DND-41 (cell line): ENCODE measurements at regions not wholly inside any gene's neighbourhood (a gene's known extent, or its start where the extent isn't known, plus 50 kb on each side); places are given as distances from the start of the nearest gene placed in this dataset.

Experiments
- ATAC-seq: fragments of 200-7000 bp; cut with Tn5 transposase; 3 replicates; pipeline ENCODE4 v1.9.1; 2021; ENCODE audit warnings: low read depth; ENCODE audit not compliant: insufficient read depth
- DNase-seq: peaks from one replicate; pipeline ENCODE4 v3.0.0-alpha.2; 2020
- H2AFZ ChIP-seq: 2 replicates; pipeline ENCODE4 v1.6.0; 2012; ENCODE audit warnings: low read depth, low read length
- H3K27ac ChIP-seq: 2 replicates; pipeline ENCODE4 v1.5.1; 2012; ENCODE audit warnings: low read length, inconsistent platforms
- H3K27me3 ChIP-seq: fragments of 200-600 bp; sonication (generic); 2 replicates; pipeline ENCODE4 v1.6.0; 2012; ENCODE audit warnings: low read length, mild to moderate bottlenecking, inconsistent platforms; ENCODE audit not compliant: insufficient read depth, poor library complexity
- H3K36me3 ChIP-seq: 2 replicates; pipeline ENCODE4 v1.5.1; 2012; ENCODE audit warnings: low read length, inconsistent platforms; ENCODE audit not compliant: insufficient read depth
- H3K4me1 ChIP-seq: 2 replicates; pipeline ENCODE4 v1.5.1; 2012; ENCODE audit warnings: mild to moderate bottlenecking, low read length; ENCODE audit not compliant: insufficient read depth
- H3K4me2 ChIP-seq: 2 replicates; pipeline ENCODE4 v1.6.0; 2012; ENCODE audit warnings: mild to moderate bottlenecking, moderate library complexity, low read length, inconsistent platforms; ENCODE audit not compliant: insufficient read depth
- H3K4me3 ChIP-seq, 2 experiments: fragments of 200-600 bp in 1 of 2; shearing (Covaris generic) in 1 of 2; 2 replicates each; pipeline ENCODE4 v1.5.1; 2012 to 2016; ENCODE audit warnings: inconsistent platforms in 2 of 2, low read length in 2 of 2, mild to moderate bottlenecking in 2 of 2, low read depth in 1 of 2, moderate library complexity in 1 of 2
- H3K79me2 ChIP-seq: 2 replicates; pipeline ENCODE4 v1.6.0; 2012; ENCODE audit warnings: low read length, inconsistent platforms; ENCODE audit not compliant: insufficient read depth
- H3K9ac ChIP-seq: 2 replicates; pipeline ENCODE4 v1.6.0; 2012; ENCODE audit warnings: low read depth, mild to moderate bottlenecking, inconsistent platforms, low read length, moderate library complexity
- H3K9me3 ChIP-seq: 2 replicates; pipeline ENCODE4 v1.5.1; 2012; ENCODE audit warnings: low read length, moderate library complexity, mild to moderate bottlenecking, inconsistent platforms; ENCODE audit not compliant: insufficient read depth, severe bottlenecking
- H4K20me1 ChIP-seq: 2 replicates; pipeline ENCODE4 v1.6.0; 2012; ENCODE audit warnings: low read length; ENCODE audit not compliant: insufficient read depth
- CTCF ChIP-seq: IDR thresholded peaks from 2 replicates; pipeline ENCODE4 v1.5.1; 2012; ENCODE audit warnings: borderline replicate concordance, low read length, moderate library complexity, mild to moderate bottlenecking; ENCODE audit not compliant: poor library complexity, severe bottlenecking; ENCODE audit errors: extremely low read depth
- EZH2 ChIP-seq: IDR thresholded peaks from 3 replicates; pipeline ENCODE4 v1.6.1; 2012; ENCODE audit warnings: borderline replicate concordance, low read depth, mild to moderate bottlenecking, moderate library complexity, low read length, inconsistent platforms; ENCODE audit not compliant: severe bottlenecking

DNA sequence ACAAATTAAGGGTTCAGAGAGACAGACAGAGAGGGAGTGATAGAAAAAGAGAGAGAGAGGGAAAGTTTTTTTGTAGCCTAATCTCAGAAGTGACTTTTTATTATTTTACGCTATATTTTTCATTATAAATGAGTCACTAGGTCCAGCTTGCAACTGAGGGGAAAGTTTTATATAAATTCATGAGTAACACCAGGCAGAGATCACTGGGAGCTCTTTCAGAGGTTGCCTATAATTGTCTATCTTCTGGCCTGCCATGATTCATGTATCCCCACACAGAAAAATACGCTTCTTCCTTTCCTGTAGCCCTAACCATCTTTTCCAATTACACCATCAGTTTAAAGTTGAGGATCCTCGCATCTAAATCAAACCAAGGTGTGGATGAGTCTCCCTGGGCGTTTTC lies 467.9 kb downstream of the SLITRK1 start:
- DNase-seq (no peak), ATAC-seq (no peak)
- H3K27me3 ChIP-seq: no peaks in the 10 kb centered on the region
- no peak overlapping the region for H3K9ac ChIP-seq
- H3K27ac ChIP-seq: no peak overlapping the region
- no peaks in the 10 kb centered on the region for H3K4me1 ChIP-seq
- no peaks in the 10 kb centered on the region for H3K79me2 ChIP-seq
- TF ChIP-seq CTCF (no peak), EZH2 (no peak)
- H4K20me1 ChIP-seq: no peaks in the 10 kb centered on the region
- no peaks in the 10 kb centered on the region for H3K9me3 ChIP-seq
- H3K4me3 ChIP-seq: no peak overlapping the region
- H2AFZ ChIP-seq: no peak overlapping the region
- H3K4me2 ChIP-seq: no peak overlapping the region
- no peaks in the 10 kb centered on the region for H3K36me3 ChIP-seq

GRCh38 chr13:83386609-83387008 lies 495.7 kb downstream of the SLITRK1 start:
- Histone ChIP-seq H3K27me3 (no peaks in the 10 kb centered on the region), H3K36me3 (no peaks in the 10 kb centered on the region), H3K9me3 (no peaks in the 10 kb centered on the region), H3K79me2 (no peaks in the 10 kb centered on the region), H3K9ac (no peak overlapping the region), H3K27ac (no peak overlapping the region), H3K4me1 (no peaks in the 10 kb centered on the region), H2AFZ (no peak overlapping the region), H3K4me2 (no peak overlapping the region), H4K20me1 (no peaks in the 10 kb centered on the region), H3K4me3 (no peak overlapping the region)
- TF ChIP-seq EZH2 (no peak), CTCF (no peak)
- no peak for ATAC-seq
- DNase-seq: no peak

- ATAC-seq (no peak), DNase-seq (no peak)
- H3K4me1 ChIP-seq: no peaks in the 10 kb centered on the region
- H3K4me3 ChIP-seq: no peak overlapping the region
- no peaks in the 10 kb centered on the region for H3K36me3 ChIP-seq
- no peak overlapping the region for H3K4me2 ChIP-seq
- TF ChIP-seq CTCF (no peak), EZH2 (no peak)
- no peak overlapping the region for H3K27ac ChIP-seq
- no peaks in the 10 kb centered on the region for H4K20me1 ChIP-seq
- H3K9me3 ChIP-seq: no peaks in the 10 kb centered on the region
- H3K9ac ChIP-seq: no peak overlapping the region
- no peak overlapping the region for H2AFZ ChIP-seq
- no peaks in the 10 kb centered on the region for H3K27me3 ChIP-seq
- H3K79me2 ChIP-seq: no peaks in the 10 kb centered on the region
Measured at GRCh38 chr13:83378908-83379307, 503.4 kb downstream of the SLITRK1 start.

DNA sequence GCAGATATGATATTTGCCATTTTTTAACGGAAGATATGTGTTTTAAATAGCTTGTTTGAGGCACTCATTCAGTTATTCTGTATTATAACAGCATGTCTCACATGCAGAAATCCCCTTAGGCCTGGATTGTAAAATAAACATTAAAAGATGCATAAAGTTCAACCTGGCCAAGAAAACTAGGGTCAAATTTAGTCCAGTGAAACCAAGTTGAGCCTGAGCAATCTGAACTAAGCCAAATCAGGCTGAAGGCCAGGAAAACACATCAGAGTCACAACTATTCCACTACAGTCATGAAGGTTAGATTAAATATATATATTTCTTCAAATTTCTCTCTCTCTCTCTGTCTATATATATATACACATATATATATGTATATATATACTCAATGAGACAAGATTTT lies 504.8 kb downstream of the SLITRK1 start:
- Histone ChIP-seq H3K4me3 (no peak overlapping the region), H3K27ac (no peak overlapping the region), H3K27me3 (no peaks in the 10 kb centered on the region), H3K79me2 (no peaks in the 10 kb centered on the region), H3K9me3 (peaks cover 2% of the 10 kb centered on the region), H4K20me1 (no peaks in the 10 kb centered on the region), H3K4me1 (no peaks in the 10 kb centered on the region), H3K36me3 (no peaks in the 10 kb centered on the region), H3K4me2 (no peak overlapping the region), H2AFZ (no peak overlapping the region), H3K9ac (no peak overlapping the region)
- DNase-seq: no peak
- TF ChIP-seq EZH2: no peak
- TF ChIP-seq CTCF: no peak
- no peak for ATAC-seq
